ENCODE measurements at regions not wholly inside any gene's neighbourhood (a gene's known extent, or its start where the extent isn't known, plus 50 kb on each side); places are given as distances from the start of the nearest gene placed in this dataset.
"Not testable (repeated sequence)": the region's sequence is repeated elsewhere in the genome, so short reads cannot be mapped to it uniquely, and the experiment has no call there.

- DNase-seq (ENCODE audit: extremely low read depth, low read depth, low spot score), result no peak
Measured at GRCh38 chr2:216949700-216950413, 90.0 kb upstream of the TNP1 start.

- no peak for DNase-seq (ENCODE audit: extremely low read depth, low read depth, low spot score)
Measured at GRCh38 chr2:216947055-216947454, 87.2 kb upstream of the TNP1 start.

- no peak for DNase-seq (ENCODE audit: extremely low read depth, low read depth, low spot score)
Measured at GRCh38 chr2:216944733-216945132, 84.9 kb upstream of the TNP1 start.

GRCh38 chr2:216943109-216943508, 83.2 kb upstream of the TNP1 start:
- DNase-seq (ENCODE audit: extremely low read depth, low read depth, low spot score), result no peak

GRCh38 chr2:216942465-216942864, 82.6 kb upstream of the TNP1 start:
- DNase-seq (ENCODE audit: extremely low read depth, low read depth, low spot score), result no peak

GRCh38 chr2:216942016-216942415, 82.2 kb upstream of the TNP1 start:
- no peak for DNase-seq (ENCODE audit: extremely low read depth, low read depth, low spot score)

GRCh38 chr2:216936954-216937357, 77.1 kb upstream of the TNP1 start:
- DNase-seq (ENCODE audit: extremely low read depth, low read depth, low spot score), result no peak

- no peak for DNase-seq (ENCODE audit: extremely low read depth, low read depth, low spot score)
Measured at GRCh38 chr2:216934623-216935022, 74.8 kb upstream of the TNP1 start.

- DNase-seq (ENCODE audit: extremely low read depth, low read depth, low spot score), result no peak
Measured at GRCh38 chr2:216934151-216934550, 74.3 kb upstream of the TNP1 start.

- no peak for DNase-seq (ENCODE audit: extremely low read depth, low read depth, low spot score)
Measured at GRCh38 chr2:216932863-216933548, 73.1 kb upstream of the TNP1 start.

GRCh38 chr2:216932113-216932862, 72.4 kb upstream of the TNP1 start:
- DNase-seq (ENCODE audit: extremely low read depth, low read depth, low spot score), result no peak

GRCh38 chr2:216930716-216931115, 70.9 kb upstream of the TNP1 start:
- DNase-seq (ENCODE audit: extremely low read depth, low read depth, low spot score), result no peak

- DNase-seq (ENCODE audit: extremely low read depth, low read depth, low spot score), result not testable (repeated sequence)
Measured at GRCh38 chr2:216929338-216929737, 69.5 kb upstream of the TNP1 start.

GRCh38 chr2:216927163-216927562, 67.3 kb upstream of the TNP1 start:
- no peak for DNase-seq (ENCODE audit: extremely low read depth, low read depth, low spot score)

- DNase-seq (ENCODE audit: extremely low read depth, low read depth, low spot score), result no peak
Measured at GRCh38 chr2:216925636-216926366, 65.9 kb upstream of the TNP1 start.

GRCh38 chr2:216925006-216925405, 65.1 kb upstream of the TNP1 start:
- no peak for DNase-seq (ENCODE audit: extremely low read depth, low read depth, low spot score)

- no peak for DNase-seq (ENCODE audit: extremely low read depth, low read depth, low spot score)
Measured at GRCh38 chr2:216923706-216924105, 63.8 kb upstream of the TNP1 start.

GRCh38 chr2:216922175-216922780, 62.4 kb upstream of the TNP1 start:
- no peak for DNase-seq (ENCODE audit: extremely low read depth, low read depth, low spot score)

- DNase-seq (ENCODE audit: extremely low read depth, low read depth, low spot score), result no peak
Measured at GRCh38 chr2:216920937-216921456, 61.1 kb upstream of the TNP1 start.

GRCh38 chr2:216920143-216920876, 60.4 kb upstream of the TNP1 start:
- no peak for DNase-seq (ENCODE audit: extremely low read depth, low read depth, low spot score)
